GM18507 (cell line): ENCODE measurements at regions not wholly inside any gene's neighbourhood (a gene's known extent, or its start where the extent isn't known, plus 50 kb on each side); places are given as distances from the start of the nearest gene placed in this dataset.
A peak's percentile ranks its signal among the peaks of the same experiment; 100 is the strongest.
"Not testable (repeated sequence)": the region's sequence is repeated elsewhere in the genome, so short reads cannot be mapped to it uniquely, and the experiment has no call there.

Experiments
- DNase-seq: peaks from one replicate; pipeline ENCODE4 v3.0.0; 2011; ENCODE audit warnings: low read depth; ENCODE audit not compliant: insufficient read length; ENCODE audit errors: extremely low spot score
- FAIRE-seq: peaks from 2 replicates; lab custom pipeline; 2011; peaks lifted over from hg19 to GRCh38; lab: Jason Lieb, UNC

DNA sequence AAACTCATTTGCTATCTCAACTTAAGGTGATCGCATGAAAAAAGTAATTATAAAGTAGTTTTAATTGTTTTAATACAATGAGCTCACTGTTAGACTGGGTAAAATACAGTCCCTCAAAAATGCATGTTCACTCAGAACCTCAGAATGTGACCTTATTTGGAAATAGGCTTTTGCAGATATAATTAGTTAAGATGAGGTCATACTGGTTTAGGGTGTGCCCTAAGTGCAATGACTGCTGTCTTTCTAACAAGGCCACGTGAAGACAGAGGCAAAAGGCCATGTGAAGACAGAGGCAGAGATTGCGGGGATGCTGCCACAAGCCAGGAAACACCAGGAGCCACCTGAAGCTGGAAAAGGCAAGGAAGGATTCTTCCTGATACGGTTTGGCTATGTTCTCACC, 262.1 kb downstream of the NKX6-1 start:
- no peak for FAIRE-seq
- DNase-seq: no peak

DNA sequence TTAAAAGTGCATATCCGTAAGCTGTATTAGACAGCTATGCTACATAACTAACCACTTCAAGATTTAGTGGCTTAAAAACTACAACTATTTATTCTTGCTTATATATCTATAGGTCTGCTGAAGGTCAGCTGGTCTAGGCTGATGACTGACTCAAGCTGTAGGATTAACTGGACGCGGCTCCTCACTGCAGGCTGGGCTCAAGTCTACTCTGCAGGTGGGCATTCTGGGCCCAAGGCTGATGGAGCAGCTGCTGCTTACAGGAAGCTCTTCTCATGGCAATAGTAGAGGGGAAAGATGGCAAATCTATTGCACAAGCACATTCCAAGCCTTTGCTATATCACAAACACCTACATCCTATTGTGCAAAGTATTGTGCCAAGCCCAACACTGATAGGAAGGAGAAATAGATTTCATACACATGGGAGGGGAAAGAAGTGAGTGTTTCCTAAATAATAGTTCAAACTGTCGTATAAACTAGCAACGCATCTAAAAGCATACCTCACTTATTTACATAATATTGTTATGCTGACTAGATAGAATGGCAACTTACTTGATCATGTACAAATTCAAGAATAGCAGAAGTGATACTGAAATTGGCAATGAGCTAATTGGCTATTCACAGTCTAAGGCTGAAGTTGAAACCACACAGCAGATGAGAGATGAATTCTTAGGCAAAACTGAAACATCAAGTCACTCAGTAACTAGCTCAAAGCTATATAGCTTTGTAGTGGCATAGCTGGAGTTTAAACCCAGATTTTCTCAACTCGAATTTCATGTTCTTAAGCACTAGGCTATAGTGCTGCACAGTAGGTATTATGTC, 263.8 kb downstream of the NKX6-1 start:
- DNase-seq: peak; percentile 44
- FAIRE-seq: peak; percentile 92

DNA sequence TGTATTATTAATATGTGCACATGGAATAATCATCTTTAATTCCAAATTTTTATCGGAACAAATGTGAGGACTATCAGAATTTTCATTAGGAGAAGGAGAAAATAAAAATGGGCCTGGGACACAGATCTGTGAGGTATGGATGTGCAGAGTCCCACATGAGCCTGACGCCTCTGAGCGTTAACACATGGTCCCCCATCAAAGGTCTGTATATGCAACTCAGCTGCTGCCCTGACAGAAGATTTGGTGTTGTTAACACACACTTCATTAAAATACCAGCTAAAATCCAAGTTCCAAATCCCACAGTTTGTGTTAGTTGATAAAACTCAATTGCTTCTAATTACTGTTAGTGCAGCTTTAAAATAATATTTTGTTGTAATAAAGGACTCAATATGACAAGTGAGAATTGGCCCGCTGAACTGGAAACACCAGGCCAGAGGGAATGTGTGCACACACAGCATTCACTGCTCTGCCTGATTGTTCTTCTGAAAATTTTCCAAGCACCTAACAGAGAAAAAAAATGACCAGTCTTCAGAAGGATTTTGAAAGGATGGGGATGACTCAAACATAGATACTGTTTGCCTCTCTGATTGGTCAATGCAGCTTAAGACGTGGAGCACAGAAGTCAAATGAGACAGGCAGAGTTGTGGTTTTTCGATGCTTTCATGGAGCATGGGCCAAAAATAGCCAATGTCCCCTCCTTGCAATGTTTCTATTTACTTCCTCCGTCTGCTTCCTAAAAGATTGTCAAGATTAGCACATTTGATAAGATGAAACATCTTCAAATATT, 266.6 kb downstream of the NKX6-1 start:
- no peak for DNase-seq
- FAIRE-seq: no peak

DNA sequence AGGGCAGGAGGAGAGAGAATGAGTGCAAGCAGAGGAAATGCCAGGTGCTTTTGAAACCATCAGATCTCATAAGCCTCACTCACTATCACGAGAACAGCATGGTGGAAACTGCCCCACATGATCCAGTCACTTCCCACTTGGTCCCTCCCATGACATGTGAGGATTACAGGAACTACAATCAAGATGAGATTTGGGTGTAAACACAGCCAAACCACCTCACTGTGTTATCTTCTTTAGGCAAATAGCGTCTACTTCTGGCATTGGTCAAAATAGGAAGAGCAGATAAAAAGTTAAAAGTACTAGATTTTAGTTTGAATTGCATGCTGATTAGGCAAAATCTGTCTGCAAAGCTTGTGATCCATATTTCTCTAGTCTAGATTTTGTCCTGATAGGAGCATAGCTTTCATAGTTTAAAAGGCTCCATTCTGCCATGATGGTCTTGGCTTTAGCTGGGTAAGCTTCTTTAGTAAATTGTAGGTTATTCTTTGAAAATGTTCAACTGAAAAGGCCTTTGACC, 267.5 kb downstream of the NKX6-1 start:
- FAIRE-seq (no peak), DNase-seq (no peak)

DNA sequence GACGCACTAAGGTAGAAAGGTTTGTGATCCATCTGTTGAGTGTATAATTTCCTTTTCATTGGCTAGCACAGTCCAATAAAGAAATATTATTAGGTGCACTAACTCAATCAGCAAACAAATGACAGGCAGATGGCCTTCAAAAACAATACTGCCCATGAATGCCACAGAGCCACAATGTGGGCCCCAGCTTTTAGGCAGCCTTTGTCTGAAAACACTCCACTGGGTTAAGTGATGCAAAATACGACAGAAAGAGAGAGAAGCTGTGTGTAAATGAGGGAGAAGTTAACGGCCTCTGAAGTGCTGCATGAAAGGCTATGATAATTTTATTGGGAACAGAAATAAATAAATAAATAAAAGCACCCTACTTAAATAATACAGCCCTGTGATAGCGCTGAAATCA, 274.6 kb downstream of the NKX6-1 start:
- FAIRE-seq (no peak), DNase-seq (no peak)

DNA sequence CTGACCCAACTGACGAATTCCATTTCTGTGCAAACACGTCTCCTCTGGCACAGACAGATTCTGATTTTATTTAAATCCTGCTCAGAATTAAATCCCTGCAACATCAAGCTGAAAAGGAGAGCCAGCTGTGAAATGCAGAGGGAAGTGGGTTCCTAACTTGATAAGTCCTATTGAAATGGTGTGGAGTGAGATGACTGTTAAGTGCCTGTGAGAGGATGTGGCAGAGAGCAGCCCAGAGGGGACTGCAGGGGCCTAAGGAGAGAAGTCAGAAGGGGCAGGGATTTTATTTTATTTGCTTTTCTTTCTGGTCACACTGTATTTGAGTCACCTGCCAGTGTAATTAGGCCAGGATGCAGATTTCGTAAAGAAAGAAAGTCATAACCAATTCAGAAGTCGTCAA, 277.4 kb downstream of the NKX6-1 start:
- DNase-seq (no peak), FAIRE-seq (no peak)

DNA sequence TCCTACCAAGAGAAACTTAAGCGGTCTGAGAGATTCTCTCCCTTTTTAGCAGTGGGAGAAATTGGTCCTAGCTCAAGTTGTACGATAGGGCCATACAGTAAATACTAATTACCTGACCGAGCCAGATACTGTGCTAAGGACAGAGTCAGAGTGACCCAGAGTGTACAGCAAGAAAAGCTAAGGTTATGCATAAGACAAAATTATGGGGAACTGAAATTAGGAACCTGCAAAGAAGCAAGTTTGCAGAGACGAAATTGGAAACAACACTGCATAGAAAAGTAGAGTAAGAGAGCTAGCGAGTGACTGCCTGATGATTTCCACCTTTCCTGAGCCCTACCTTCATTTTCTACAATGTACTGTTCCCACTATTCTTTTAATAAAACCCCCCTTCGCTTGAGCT, 278.1 kb downstream of the NKX6-1 start:
- no peak for FAIRE-seq

DNA sequence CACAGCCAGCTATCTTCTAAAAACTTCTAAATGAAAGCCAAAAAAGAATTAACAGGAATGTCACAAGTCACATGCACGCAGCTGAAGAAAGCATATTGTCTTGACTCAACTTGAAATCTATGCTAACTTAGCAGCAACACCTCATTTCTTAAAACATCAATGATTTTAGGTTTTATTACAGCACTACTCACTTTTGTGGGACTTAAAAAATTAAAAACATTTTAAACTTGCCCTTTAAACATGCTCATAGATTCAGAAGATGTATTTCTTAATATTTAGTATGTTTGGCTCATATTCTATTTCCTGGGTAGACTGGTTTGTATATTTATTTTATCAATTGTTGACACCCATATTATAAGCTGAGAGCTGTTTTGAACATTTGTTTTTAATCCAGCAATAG, 279.4 kb downstream of the NKX6-1 start:
- FAIRE-seq: no peak

More for the DNA sequence above, 278.1 kb downstream of the NKX6-1 start:
- no peak for DNase-seq

DNA sequence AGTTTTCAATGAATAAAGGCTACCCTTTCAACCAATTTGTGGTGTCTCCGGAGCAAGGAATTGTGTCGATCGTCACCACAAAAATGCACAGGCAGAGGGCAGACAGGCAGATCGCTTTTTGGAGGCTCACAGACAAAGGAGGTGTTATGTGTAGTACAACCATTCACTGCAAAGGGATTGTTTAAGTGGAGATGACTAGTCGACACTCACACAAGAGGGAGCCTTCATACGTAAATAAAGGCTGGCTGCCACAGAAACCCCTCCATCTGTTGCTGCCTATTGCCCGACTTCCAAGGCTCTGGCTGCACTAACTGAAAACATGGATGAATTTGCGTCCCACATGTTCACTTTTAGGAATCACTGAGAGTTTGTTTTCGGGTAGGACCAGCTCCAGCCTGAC, 281.1 kb downstream of the NKX6-1 start:
- DNase-seq (no peak), FAIRE-seq (no peak)

More for the DNA sequence above, 279.4 kb downstream of the NKX6-1 start:
- DNase-seq: no peak

DNA sequence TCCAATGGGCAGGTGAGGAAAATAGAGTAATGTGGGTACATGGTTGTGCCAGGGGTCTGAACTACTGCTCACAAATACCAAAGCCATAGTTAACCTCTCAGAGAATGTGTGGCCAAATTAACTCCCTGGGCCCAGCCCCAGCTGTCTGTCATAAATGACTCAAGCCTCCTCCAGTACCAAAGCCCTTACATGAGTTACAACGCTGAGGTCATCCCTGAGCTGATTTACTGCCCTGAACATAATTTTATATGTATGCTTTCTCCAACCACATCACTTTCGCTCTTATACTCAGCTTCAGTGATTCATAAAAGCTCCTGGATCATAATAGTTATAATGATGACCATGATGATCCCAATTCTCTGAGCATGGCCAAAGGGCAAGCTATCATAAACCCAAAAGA, 283.9 kb downstream of the NKX6-1 start:
- DNase-seq (no peak), FAIRE-seq (no peak)

DNA sequence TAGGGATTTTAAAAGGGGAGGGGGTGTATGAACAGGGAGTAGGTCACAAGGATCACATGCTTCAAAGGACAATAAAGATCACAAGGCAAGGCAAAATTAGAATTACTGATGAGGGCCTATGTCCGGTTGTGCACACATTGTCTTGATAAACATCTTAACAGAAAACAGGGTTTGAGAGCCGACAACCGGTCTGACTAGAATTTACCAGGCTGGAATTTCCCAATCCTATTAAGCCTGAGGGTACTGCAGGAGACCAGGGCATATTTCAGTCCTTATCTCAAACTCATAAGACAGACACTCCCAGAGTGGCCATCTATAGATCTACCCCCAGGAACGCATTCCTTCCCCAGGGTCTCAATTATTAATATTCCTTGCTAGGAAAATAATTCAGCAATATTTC, 292.9 kb downstream of the NKX6-1 start:
- not testable (repeated sequence) for DNase-seq, FAIRE-seq

DNA sequence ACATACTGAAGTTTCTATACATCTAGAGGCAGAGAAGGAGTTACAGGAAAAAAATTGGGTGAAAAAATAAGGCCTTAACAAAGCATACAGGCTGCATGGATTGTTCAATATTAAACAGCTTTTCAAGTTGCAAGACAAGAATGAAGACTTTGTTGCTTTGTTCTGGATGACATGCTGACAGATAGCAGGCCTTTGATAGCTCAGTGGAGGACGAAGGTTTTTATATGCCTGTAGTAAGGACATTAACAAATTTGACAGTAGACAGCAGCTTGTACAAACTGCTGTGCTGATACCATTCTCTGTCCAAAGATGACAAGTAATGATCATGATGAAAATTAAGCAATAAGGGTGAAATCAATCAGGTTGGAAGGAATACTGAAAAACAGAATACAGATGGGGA, 309.9 kb downstream of the NKX6-1 start:
- no peak for DNase-seq
- FAIRE-seq: no peak

DNA sequence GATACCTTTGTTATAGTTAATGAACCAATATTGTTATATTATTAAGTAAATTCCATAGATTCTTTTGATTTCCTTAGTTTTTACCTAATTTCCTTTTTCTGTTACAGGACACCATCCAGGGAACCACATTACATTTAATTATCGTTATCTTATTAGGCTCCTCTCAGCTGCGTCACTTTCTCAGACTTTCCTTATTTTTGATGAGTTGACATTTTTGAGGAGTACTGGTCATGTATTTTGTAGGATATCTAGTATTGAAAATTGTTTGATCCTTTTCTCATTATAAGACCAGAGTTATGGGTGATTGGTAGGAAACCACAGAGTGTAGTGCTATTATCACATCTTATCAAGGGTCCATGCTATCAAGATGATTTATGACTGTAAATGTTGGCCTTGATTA, 319.7 kb downstream of the NKX6-1 start:
- FAIRE-seq (no peak), DNase-seq (no peak)

DNA sequence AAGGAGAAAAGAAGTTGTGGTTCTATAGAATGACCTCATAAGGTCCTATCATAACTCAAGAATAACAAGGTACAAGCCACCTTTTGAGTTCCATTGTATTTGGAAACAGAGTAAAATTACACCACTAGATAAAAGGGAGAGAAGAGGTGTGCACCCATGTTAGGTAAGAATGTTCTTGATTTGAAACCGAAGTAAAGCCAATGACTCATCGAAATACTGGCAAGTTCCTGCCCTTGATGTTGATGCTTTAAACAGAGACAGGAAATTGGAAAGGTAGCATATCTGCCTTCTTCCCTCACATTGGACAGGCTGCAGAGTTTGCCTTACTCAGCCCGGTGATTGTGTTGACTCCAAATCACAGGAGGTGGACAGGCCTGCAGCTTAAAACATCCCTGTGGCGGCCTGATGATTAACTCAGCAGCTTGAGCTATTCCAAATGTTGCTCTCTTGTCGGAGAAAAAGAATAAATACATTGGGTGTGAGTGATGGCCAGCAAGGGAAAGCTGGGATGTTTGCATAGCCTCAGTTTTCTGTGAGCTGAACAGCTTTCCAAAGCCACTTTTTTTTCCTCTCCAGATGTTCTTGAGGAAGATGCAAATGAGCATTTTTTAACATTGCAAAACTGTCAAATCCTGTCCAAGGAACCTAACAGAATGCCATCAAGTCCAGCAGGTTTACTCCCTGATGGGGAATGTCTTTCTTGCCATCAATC, 321.1 kb downstream of the NKX6-1 start:
- FAIRE-seq (no peak), DNase-seq (no peak)

DNA sequence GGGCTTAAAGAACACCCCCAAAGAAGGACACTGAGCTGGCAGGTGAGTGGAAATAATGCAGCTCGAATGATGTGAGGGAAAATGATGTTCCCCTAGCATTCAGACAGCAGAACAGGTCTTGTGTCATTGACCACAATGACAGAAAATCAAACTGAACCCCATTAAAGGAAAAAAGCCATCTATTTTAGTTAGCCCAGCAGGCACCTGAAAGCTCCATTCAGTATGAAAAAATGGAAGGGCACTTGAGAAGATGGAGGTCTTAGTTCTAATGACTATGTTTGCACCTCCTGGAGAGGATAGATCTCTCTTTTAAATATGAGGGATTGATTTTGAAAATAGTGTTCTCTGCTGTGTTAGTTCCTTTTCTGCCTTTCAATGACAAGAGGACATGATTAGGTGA, 323.1 kb downstream of the NKX6-1 start:
- DNase-seq (no peak), FAIRE-seq (no peak)

DNA sequence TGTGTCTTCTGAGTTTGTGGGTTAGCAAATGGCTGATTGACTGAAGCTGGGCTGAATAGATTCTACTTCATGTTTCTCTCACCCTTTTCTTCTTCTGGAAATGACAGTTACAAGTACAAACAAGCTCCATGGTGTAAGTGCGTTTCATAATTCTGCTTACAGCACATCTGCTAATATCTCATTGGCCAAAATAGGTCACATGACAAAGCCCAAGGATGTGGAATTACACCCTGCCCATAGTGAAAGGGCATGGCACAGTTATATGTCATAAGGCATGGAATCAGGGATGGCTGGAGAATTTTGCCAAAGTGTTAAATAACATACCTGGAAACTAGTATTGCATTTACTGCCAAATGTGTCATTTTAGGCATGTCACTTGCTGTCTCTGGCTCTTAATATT, 327.2 kb downstream of the NKX6-1 start:
- DNase-seq: no peak
- FAIRE-seq: no peak

DNA sequence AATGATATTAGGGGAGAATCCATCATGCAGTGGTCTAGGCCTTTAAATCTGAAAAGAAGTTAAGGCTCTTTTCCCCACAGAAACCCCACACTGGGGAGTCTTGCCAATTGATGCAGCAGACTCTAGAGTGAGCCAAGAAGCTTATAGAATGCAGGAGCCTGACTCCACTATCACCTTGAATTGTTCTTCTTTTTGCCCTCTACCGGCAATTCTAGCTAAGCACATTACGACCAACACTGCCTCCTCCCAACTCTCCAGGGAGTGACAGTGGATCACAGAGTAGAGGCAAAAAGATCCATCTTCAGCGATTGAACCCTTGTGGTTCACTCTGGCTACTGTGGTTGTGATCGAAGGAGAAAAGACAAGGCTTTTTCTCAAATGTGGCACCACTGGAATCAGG, 331.5 kb downstream of the NKX6-1 start:
- FAIRE-seq: no peak
- no peak for DNase-seq

DNA sequence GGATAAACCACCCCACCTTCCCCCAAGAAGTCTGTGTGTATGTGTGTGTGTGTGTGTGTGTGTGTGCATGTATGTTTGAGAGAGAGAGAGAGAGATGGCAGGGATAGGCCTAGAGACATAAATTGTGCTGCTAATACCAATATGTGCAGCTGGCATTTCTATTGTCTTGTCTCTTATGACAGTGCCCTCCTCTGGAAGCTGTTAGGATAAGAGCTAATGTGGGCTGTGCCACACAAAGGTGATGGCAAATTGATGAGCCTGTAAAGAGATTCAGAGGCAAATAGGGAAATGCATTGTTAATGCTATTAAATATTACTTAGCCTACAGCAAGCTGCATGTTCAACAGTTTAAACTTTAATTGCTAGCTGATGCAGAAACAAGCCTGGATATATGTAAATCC, 332.0 kb downstream of the NKX6-1 start:
- DNase-seq: no peak

DNA sequence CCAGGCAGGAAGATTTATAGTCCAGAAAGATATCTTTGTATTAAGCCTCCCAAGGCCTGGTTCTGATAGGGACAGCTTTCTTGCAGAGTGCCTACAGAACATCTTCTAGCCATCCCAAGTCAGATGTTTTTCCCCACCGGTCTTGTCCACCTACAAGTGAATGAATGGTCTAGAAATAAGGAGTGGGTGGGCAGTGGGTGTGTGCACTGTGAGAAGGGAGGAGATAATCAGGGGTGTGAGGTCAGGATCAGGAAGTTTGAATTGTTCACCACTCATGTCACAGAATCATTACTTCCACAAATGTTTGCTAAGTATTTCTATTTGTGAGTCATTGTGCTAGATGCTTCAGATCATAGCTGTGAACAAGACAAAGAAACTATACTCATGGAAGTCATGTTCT, 332.6 kb downstream of the NKX6-1 start:
- DNase-seq (no peak), FAIRE-seq (no peak)

More for the DNA sequence above, 332.0 kb downstream of the NKX6-1 start:
- FAIRE-seq: no peak

DNA sequence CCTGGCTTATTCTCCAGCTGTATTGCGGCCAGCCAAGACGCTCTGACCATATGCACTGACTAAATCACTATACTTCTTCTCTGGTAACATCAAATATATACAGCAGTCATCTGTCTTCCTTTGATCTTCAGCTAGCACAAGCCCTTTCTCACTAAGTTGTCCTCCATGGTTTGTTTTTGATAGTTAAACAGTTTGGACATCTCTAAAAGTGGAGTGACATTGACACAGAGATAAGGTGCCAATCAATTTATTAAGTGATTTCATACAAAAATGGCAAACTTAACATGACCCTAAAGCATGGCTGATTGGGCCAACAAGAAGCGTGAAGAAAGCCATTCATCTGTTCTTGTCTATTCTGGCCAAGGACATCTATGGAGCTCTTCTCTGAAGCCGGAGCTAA, 334.9 kb downstream of the NKX6-1 start:
- DNase-seq (no peak), FAIRE-seq (no peak)
